ENCODE measurements at regions not wholly inside any gene's neighbourhood (a gene's known extent, or its start where the extent isn't known, plus 50 kb on each side); places are given as distances from the start of the nearest gene placed in this dataset.

GRCh38 chr9:105147110-105147871, 97.2 kb upstream of the SLC44A1 start (continued):
- TF ChIP-seq GATAD2A (IDR thresholded peaks at IDR 0.05) = no peak
- no peak for TF ChIP-seq MITF (IDR thresholded peaks at IDR 0.05)
- TF ChIP-seq ZSCAN29 (IDR thresholded peaks at IDR 0.05) = no peak
- no peak for TF ChIP-seq ZNF57 (CRISPR knock-in tag; IDR thresholded peaks at IDR 0.05)

GRCh38 chr9:105148328-105149006, 96.0 kb upstream of the SLC44A1 start:
- 0% methylated on average over 1 of the region's 1 CpG for WGBS (ENCODE audit: insufficient coverage, low coverage, missing lambda C conversion rate)
- H3K36me3 ChIP-seq (ENCODE audit: control insufficient read depth, insufficient read depth, low read length) = no peaks in the 10 kb centered on the region
- intact Hi-C loops (cut with micrococcal nuclease) (no loop called here), in situ Hi-C loops (cut with MboI) (no loop called here)
- no peak for ATAC-seq
- no peaks in the 10 kb centered on the region for H4K20me1 ChIP-seq (replicated peaks; ENCODE audit: control insufficient read depth, insufficient read depth, low read length)
- no peaks in the 10 kb centered on the region for H3K9me1 ChIP-seq (ENCODE audit: control insufficient read depth, insufficient read depth, low read length)
- H3K9ac ChIP-seq (ENCODE audit: insufficient read depth in 1 of 2, low read depth in 2 of 2, low read length in 2 of 2) = no peak overlapping the region
- DNase-seq (ENCODE audit: extremely low read depth in 1 of 4, low spot score in 3 of 4) = no peak
- H3K27ac ChIP-seq (ENCODE audit: extremely low read depth, low read depth, low read length) = no peak overlapping the region
- H3K9me3 ChIP-seq (replicated peaks; ENCODE audit: control insufficient read depth, insufficient read depth, low read depth, low read length) = no peaks in the 10 kb centered on the region
- no peak overlapping the region for H2AFZ ChIP-seq (ENCODE audit: low read depth, low read length)
- H3K4me3 ChIP-seq = no peak overlapping the region
- no peak overlapping the region for H3K4me2 ChIP-seq (ENCODE audit: insufficient read depth, low read length)
- H3K79me2 ChIP-seq (ENCODE audit: control insufficient read depth, insufficient read depth, low read length) = no peaks in the 10 kb centered on the region
- no peak for FAIRE-seq
- no peaks in the 10 kb centered on the region for H3K4me1 ChIP-seq (replicated peaks in 1 of 2; ENCODE audit: control insufficient read depth in 2 of 2, insufficient read depth in 2 of 2, low read length in 2 of 2)
- POLR2A ChIA-PET = no interaction called here
- H3K27me3 ChIP-seq (ENCODE audit: control insufficient read depth in 2 of 2, insufficient read depth in 2 of 2, low read length in 2 of 2) = no peaks in the 10 kb centered on the region; a peak in 2 of 5 replicates
- no TSS peak for BruUV-seq (replicated peaks)
- peak; percentile 50 for TF ChIP-seq CEBPB (tag; IDR thresholded peaks at IDR 0.05)
- TF ChIP-seq THRB (CRISPR knock-in tag; conservative IDR thresholded peaks at IDR 0.05) = no peak
- no peak for TF ChIP-seq DPF2 (IDR thresholded peaks at IDR 0.05)
- no peak for TF ChIP-seq CEBPG (CRISPR knock-in tag; IDR thresholded peaks at IDR 0.05)
- TF ChIP-seq CEBPG (tag; conservative IDR thresholded peaks at IDR 0.05 in 1 of 2, IDR thresholded peaks at IDR 0.05 in 1 of 2) = peak in 1 of 2 experiments; percentile 52; a peak in 1 of 4 replicates
- TF ChIP-seq GTF2E2 (tag; IDR thresholded peaks at IDR 0.05) = no peak
- TF ChIP-seq ELF2 (CRISPR knock-in tag; IDR thresholded peaks at IDR 0.05) = no peak
- TF ChIP-seq FOSL1 (tag; conservative IDR thresholded peaks at IDR 0.05) = no peak
- CTCF ChIA-PET (ENCODE audit: low intra/inter-chr PET ratio) = no interaction called here

Measured in K562 (cell line).